Osteoblast (primary cell): ENCODE measurements at regions not wholly inside any gene's neighbourhood (a gene's known extent, or its start where the extent isn't known, plus 50 kb on each side); places are given as distances from the start of the nearest gene placed in this dataset.
A peak's percentile ranks its signal among the peaks of the same experiment; 100 is the strongest.
"Not testable (repeated sequence)": the region's sequence is repeated elsewhere in the genome, so short reads cannot be mapped to it uniquely, and the experiment has no call there.

ENCODE experiments used
- DNase-seq: peaks from one replicate; pipeline ENCODE4 v3.0.0; 2011; ENCODE audit warnings: low spot score, mixed read lengths; ENCODE audit not compliant: insufficient read length; ENCODE audit errors: missing footprints
- H2AFZ ChIP-seq: 2 replicates; pipeline ENCODE4 v1.6.0; 2011; ENCODE audit warnings: mild to moderate bottlenecking, low read length
- H3K27ac ChIP-seq: 2 replicates; pipeline ENCODE4 v1.5.1; 2011; ENCODE audit warnings: mild to moderate bottlenecking, low read depth, low read length, moderate library complexity
- H3K27me3 ChIP-seq: 2 replicates; pipeline ENCODE4 v1.6.0; 2012; ENCODE audit warnings: mild to moderate bottlenecking, control low read depth, inconsistent platforms, low read length, moderate library complexity; ENCODE audit not compliant: insufficient read depth
- H3K36me3 ChIP-seq: 2 replicates; pipeline ENCODE4 v1.5.1; 2011; ENCODE audit warnings: mild to moderate bottlenecking, low read length, control low read depth, moderate library complexity; ENCODE audit not compliant: insufficient read depth
- H3K4me1 ChIP-seq: 2 replicates; pipeline ENCODE4 v1.5.1; 2011; ENCODE audit warnings: mild to moderate bottlenecking, low read length, control low read depth, moderate library complexity; ENCODE audit not compliant: insufficient read depth
- H3K4me2 ChIP-seq: 2 replicates; pipeline ENCODE4 v1.6.0; 2011; ENCODE audit warnings: mild to moderate bottlenecking, low read length; ENCODE audit not compliant: insufficient read depth
- H3K4me3 ChIP-seq: fragments of 200-600 bp; sonication (generic); 3 replicates; pipeline ENCODE4 v1.5.1; 2012; ENCODE audit warnings: mild to moderate bottlenecking, low read length, inconsistent platforms; ENCODE audit not compliant: insufficient read depth
- H3K79me2 ChIP-seq: 2 replicates; pipeline ENCODE4 v1.6.0; 2012; ENCODE audit warnings: mild to moderate bottlenecking, low read length, control low read depth, inconsistent platforms; ENCODE audit not compliant: insufficient read depth
- H3K9me3 ChIP-seq: 2 replicates; pipeline ENCODE4 v1.5.1; 2011; ENCODE audit warnings: low read depth, low read length, control low read depth
- H4K20me1 ChIP-seq: 2 replicates; pipeline ENCODE4 v1.6.0; 2012; ENCODE audit warnings: mild to moderate bottlenecking, low read length, control low read depth; ENCODE audit not compliant: insufficient read depth
- CTCF ChIP-seq: IDR thresholded peaks from 2 replicates; pipeline ENCODE4 v1.5.1; 2011; ENCODE audit warnings: mild to moderate bottlenecking, low read depth, low read length, moderate library complexity; ENCODE audit errors: extremely low read depth

- Histone ChIP-seq H3K9me3 (no peaks in the 10 kb centered on the region), H3K36me3 (no peaks in the 10 kb centered on the region), H2AFZ (no peak overlapping the region), H3K27me3 (no peaks in the 10 kb centered on the region), H3K4me3 (no peak overlapping the region), H3K27ac (no peak overlapping the region), H4K20me1 (no peaks in the 10 kb centered on the region), H3K79me2 (no peaks in the 10 kb centered on the region), H3K4me2 (no peak overlapping the region), H3K4me1 (no peaks in the 10 kb centered on the region)
- no peak for DNase-seq
- no peak for TF ChIP-seq CTCF
Observed at GRCh38 chr21:15212206-15212605, 147.4 kb upstream of the NRIP1 start.

GRCh38 chr21:15218476-15218875 lies 153.7 kb upstream of the NRIP1 start:
- H3K9me3 ChIP-seq, H2AFZ ChIP-seq, H3K4me2 ChIP-seq, H3K4me3 ChIP-seq, H3K79me2 ChIP-seq, DNase-seq, H3K27me3 ChIP-seq, H3K27ac ChIP-seq, H3K36me3 ChIP-seq, H4K20me1 ChIP-seq: not testable (repeated sequence)
- peaks cover 14% of the 10 kb centered on the region for H3K4me1 ChIP-seq

GRCh38 chr21:15219039-15219438 lies 154.2 kb upstream of the NRIP1 start:
- Histone ChIP-seq H3K27ac (no peak overlapping the region), H4K20me1 (no peaks in the 10 kb centered on the region), H3K4me2 (no peak overlapping the region), H3K27me3 (no peaks in the 10 kb centered on the region), H3K79me2 (no peaks in the 10 kb centered on the region), H3K4me1 (peaks cover 15% of the 10 kb centered on the region), H3K36me3 (no peaks in the 10 kb centered on the region), H3K9me3 (no peaks in the 10 kb centered on the region), H2AFZ (no peak overlapping the region), H3K4me3 (no peak overlapping the region)
- DNase-seq = no peak
- TF ChIP-seq CTCF = no peak

GRCh38 chr21:15219894-15220293 lies 155.1 kb upstream of the NRIP1 start:
- peak overlapping the region; percentile 21 for H2AFZ ChIP-seq
- H3K4me2 ChIP-seq = no peak overlapping the region
- H3K4me3 ChIP-seq = no peak overlapping the region
- no peak for TF ChIP-seq CTCF
- H3K27me3 ChIP-seq = no peaks in the 10 kb centered on the region
- peaks cover 22% of the 10 kb centered on the region for H3K4me1 ChIP-seq
- no peak overlapping the region for H3K27ac ChIP-seq
- no peak for DNase-seq
- H3K79me2 ChIP-seq = no peaks in the 10 kb centered on the region
- no peaks in the 10 kb centered on the region for H4K20me1 ChIP-seq
- no peaks in the 10 kb centered on the region for H3K9me3 ChIP-seq
- no peaks in the 10 kb centered on the region for H3K36me3 ChIP-seq
